ENCODE measurements at regions not wholly inside any gene's neighbourhood (a gene's known extent, or its start where the extent isn't known, plus 50 kb on each side); places are given as distances from the start of the nearest gene placed in this dataset.

GRCh38 chr13:82374719-82375118 is 1507.6 kb downstream of the SLITRK1 start:
- POLR2A ChIA-PET: no interaction called here
- no peak for TF ChIP-seq BHLHE40 (IDR thresholded peaks at IDR 0.05; ENCODE audit: borderline replicate concordance)
- TF ChIP-seq ARNT (IDR thresholded peaks at IDR 0.05): no peak
- TF ChIP-seq FOXK2 (IDR thresholded peaks at IDR 0.05): no peak
- TF ChIP-seq ELF4 (IDR thresholded peaks at IDR 0.05): no peak
- no peak for TF ChIP-seq NFRKB (IDR thresholded peaks at IDR 0.05)
- no peak for TF ChIP-seq ZNF384 (IDR thresholded peaks at IDR 0.05)
- no peak for TF ChIP-seq L3MBTL2 (conservative IDR thresholded peaks at IDR 0.05)
- TF ChIP-seq, protein P1, sequence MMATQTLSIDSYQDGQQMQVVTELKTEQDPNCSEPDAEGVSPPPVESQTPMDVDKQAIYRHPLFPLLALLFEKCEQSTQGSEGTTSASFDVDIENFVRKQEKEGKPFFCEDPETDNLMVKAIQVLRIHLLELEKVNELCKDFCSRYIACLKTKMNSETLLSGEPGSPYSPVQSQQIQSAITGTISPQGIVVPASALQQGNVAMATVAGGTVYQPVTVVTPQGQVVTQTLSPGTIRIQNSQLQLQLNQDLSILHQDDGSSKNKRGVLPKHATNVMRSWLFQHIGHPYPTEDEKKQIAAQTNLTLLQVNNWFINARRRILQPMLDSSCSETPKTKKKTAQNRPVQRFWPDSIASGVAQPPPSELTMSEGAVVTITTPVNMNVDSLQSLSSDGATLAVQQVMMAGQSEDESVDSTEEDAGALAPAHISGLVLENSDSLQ (IDR thresholded peaks at IDR 0.05): no peak
- no peak for TF ChIP-seq CTBP1 (IDR thresholded peaks at IDR 0.05; ENCODE audit: borderline replicate concordance)
- no peak for TF ChIP-seq HDGF (IDR thresholded peaks at IDR 0.05; ENCODE audit: borderline replicate concordance)
- no peak for TF ChIP-seq SUZ12 (IDR thresholded peaks at IDR 0.05)
- no peak for TF ChIP-seq FOXM1 (IDR thresholded peaks at IDR 0.05; ENCODE audit: borderline replicate concordance)
- TF ChIP-seq TARDBP (IDR thresholded peaks at IDR 0.05): no peak
- TF ChIP-seq LEF1 (IDR thresholded peaks at IDR 0.05; ENCODE audit: borderline replicate concordance): no peak
- TF ChIP-seq SP1 (IDR thresholded peaks at IDR 0.05): no peak
- no peak for TF ChIP-seq FOXA1 (IDR thresholded peaks at IDR 0.05)
- no peak for DNase-seq (ENCODE audit: extremely low spot score)
- CTCF ChIA-PET: no interaction called here

DNA sequence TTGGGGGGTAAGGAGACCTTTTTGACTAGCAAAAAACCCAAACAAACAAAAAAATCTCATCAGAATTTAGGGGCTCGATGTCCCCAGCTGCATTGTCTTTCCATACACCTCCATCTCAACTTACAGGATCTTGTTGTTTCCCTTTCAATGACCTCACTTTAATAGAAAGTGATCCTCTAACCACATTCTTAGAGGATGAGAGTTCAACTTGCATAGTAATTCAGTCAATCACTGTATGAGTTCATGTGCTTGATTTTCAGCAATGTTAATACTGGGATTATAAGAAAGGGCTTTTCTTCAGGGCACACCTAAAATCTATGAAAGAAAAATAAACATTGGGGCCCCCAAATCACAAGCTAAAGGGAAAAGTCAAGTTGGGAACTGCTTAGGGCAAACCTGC is 1512.0 kb downstream of the SLITRK1 start:
- ChIA-PET CTCF (interaction anchor here (0.7 kb wide), 1 partner anchor 1714 kb away, joined by 3 read pairs; no protein-coding TSS in a partner anchor), POLR2A (no interaction called here)
- DNase-seq (ENCODE audit: extremely low spot score): no peak
- TF ChIP-seq LEF1 (IDR thresholded peaks at IDR 0.05; ENCODE audit: borderline replicate concordance) (no peak), BHLHE40 (IDR thresholded peaks at IDR 0.05; ENCODE audit: borderline replicate concordance) (no peak)
- TF ChIP-seq, protein P1 (IDR thresholded peaks at IDR 0.05): 0 out of 2 replicates have a peak, but pooled peaks have one; percentile 10

DNA sequence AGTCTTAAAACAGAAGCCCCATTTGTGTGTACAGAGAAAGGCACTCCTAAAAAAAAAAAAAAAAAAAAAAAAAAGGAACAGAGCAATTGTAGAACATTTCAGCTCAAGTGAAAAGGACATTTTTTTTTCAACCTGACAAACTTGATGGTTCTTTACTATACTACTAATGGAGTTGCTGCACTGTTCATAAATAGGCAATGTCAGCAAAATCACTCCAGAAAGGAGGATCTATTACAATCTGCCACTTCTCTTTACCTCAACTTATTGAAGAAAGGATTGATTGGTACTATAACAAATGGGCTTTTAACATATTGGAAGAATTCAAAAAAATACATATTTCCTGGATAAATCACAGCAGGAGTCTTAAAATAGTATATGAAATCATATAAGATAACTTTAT is 1517.7 kb downstream of the SLITRK1 start:
- no peak for TF ChIP-seq ELF4 (IDR thresholded peaks at IDR 0.05)
- no peak for TF ChIP-seq LEF1 (IDR thresholded peaks at IDR 0.05; ENCODE audit: borderline replicate concordance)
- TF ChIP-seq BHLHE40 (IDR thresholded peaks at IDR 0.05; ENCODE audit: borderline replicate concordance): no peak
- no peak for TF ChIP-seq L3MBTL2 (conservative IDR thresholded peaks at IDR 0.05)
- CTCF ChIA-PET: interaction anchor here (0.9 kb wide), 1 partner anchor 116 kb away, joined by 3 read pairs; no protein-coding TSS in a partner anchor
- POLR2A ChIA-PET: no interaction called here
- DNase-seq (ENCODE audit: extremely low spot score): no peak

- CTCF ChIA-PET: no interaction called here
Measured at GRCh38 chr13:82358284-82358683, 1524.0 kb downstream of the SLITRK1 start.

GRCh38 chr13:82356667-82357410 is 1525.4 kb downstream of the SLITRK1 start:
- TF ChIP-seq FOXK2 (IDR thresholded peaks at IDR 0.05) (no peak), ZNF384 (IDR thresholded peaks at IDR 0.05) (no peak), L3MBTL2 (conservative IDR thresholded peaks at IDR 0.05) (no peak), FOXA1 (IDR thresholded peaks at IDR 0.05) (no peak), ARNT (IDR thresholded peaks at IDR 0.05) (no peak), CTBP1 (IDR thresholded peaks at IDR 0.05; ENCODE audit: borderline replicate concordance) (no peak), NFRKB (IDR thresholded peaks at IDR 0.05) (no peak), LEF1 (IDR thresholded peaks at IDR 0.05; ENCODE audit: borderline replicate concordance) (no peak), SP1 (IDR thresholded peaks at IDR 0.05) (no peak), SUZ12 (IDR thresholded peaks at IDR 0.05) (no peak), BHLHE40 (IDR thresholded peaks at IDR 0.05; ENCODE audit: borderline replicate concordance) (no peak)
- TF ChIP-seq, protein P1 (IDR thresholded peaks at IDR 0.05): no peak
- ChIA-PET CTCF (no interaction called here), POLR2A (no interaction called here)
- DNase-seq (ENCODE audit: extremely low spot score): peak; percentile 9

More at GRCh38 chr13:82358284-82358683, 1524.0 kb downstream of the SLITRK1 start:
- DNase-seq (ENCODE audit: extremely low spot score): no peak
- TF ChIP-seq, protein P1 (IDR thresholded peaks at IDR 0.05): no peak
- TF ChIP-seq SP1 (IDR thresholded peaks at IDR 0.05): no peak
- TF ChIP-seq SUZ12 (IDR thresholded peaks at IDR 0.05): no peak
- no peak for TF ChIP-seq CTBP1 (IDR thresholded peaks at IDR 0.05; ENCODE audit: borderline replicate concordance)
- no peak for TF ChIP-seq HDGF (IDR thresholded peaks at IDR 0.05; ENCODE audit: borderline replicate concordance)
- TF ChIP-seq L3MBTL2 (conservative IDR thresholded peaks at IDR 0.05): no peak
- TF ChIP-seq NFRKB (IDR thresholded peaks at IDR 0.05): no peak
- TF ChIP-seq FOXM1 (IDR thresholded peaks at IDR 0.05; ENCODE audit: borderline replicate concordance): no peak
- TF ChIP-seq FOXK2 (IDR thresholded peaks at IDR 0.05): no peak
- no peak for TF ChIP-seq FOXA1 (IDR thresholded peaks at IDR 0.05)
- TF ChIP-seq ARNT (IDR thresholded peaks at IDR 0.05): no peak
- TF ChIP-seq LEF1 (IDR thresholded peaks at IDR 0.05; ENCODE audit: borderline replicate concordance): no peak
- no peak for TF ChIP-seq TARDBP (IDR thresholded peaks at IDR 0.05)
- TF ChIP-seq ELF4 (IDR thresholded peaks at IDR 0.05): no peak
- no peak for TF ChIP-seq ZNF384 (IDR thresholded peaks at IDR 0.05)
- no peak for TF ChIP-seq BHLHE40 (IDR thresholded peaks at IDR 0.05; ENCODE audit: borderline replicate concordance)
- POLR2A ChIA-PET: no interaction called here
